Posterior vena cava (tissue), 2 donors: ENCODE measurements at regions not wholly inside any gene's neighbourhood (a gene's known extent, or its start where the extent isn't known, plus 50 kb on each side); places are given as distances from the start of the nearest gene placed in this dataset.
"Not testable (repeated sequence)": the region's sequence is repeated elsewhere in the genome, so short reads cannot be mapped to it uniquely, and the experiment has no call there.

Source experiments
- DNase-seq: peaks from one replicate; pipeline ENCODE4 v3.0.0-alpha.2; 2020; ENCODE audit warnings: low spot score
- intact Hi-C, 2 donors: fragments of 100-400 bp; cut with DNase I; formaldehyde crosslinking; loops; one replicate each; pipeline versions ENCODE4 v1.14.1 to v1.14.2; 2022 to 2023
- donor health status: DM: yes; HTN: yes; CAD: no.
- donor health status: DM: yes; HTN: yes; CAD: no.

DNA sequence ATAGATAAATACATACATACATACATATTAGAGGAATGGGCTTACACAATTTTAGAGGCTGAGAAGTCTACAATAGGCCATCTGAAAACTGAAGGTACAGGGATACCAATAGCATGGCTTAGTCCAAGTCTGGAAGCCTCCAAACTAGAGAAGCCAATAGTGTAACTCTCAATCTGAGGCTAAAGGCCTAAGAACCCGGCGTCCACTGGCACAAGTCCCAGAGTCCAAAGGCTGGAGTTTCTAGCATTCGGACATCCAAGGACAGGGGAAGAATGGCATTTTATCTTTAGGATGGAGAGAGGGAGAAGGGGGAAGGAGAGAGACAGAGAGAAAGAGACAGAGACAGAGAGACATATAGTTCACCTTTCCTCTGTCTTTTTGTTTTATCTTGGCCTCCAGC is 63.7 kb upstream of the SYT4 start:
- intact Hi-C loops = no loop called here

DNA sequence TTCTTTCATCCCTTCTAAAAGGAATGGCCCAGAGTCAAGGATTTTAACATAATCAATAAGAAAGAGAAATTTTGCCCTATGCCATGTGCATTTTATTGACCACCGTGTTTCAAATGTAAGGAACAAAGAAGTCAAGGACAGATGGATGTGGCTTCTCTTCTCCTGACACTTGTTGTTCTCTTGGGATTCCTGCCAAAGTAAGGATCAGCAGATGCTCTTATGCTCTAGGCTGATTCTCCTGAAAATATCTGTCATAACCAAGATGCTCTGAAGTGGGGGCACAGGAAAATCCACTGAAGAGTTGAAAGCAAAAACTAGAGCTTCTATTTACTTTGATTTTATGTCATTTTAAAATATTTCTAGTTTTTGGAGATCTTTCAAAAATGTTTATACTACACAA is 72.9 kb upstream of the SYT4 start:
- DNase-seq = no peak
- intact Hi-C loops = loop anchor here in 1 of 2 donors (5.0 kb wide), 1 partner anchor 457 kb away; no protein-coding TSS in a partner anchor

More for the DNA sequence above, 63.7 kb upstream of the SYT4 start:
- no peak for DNase-seq

DNA sequence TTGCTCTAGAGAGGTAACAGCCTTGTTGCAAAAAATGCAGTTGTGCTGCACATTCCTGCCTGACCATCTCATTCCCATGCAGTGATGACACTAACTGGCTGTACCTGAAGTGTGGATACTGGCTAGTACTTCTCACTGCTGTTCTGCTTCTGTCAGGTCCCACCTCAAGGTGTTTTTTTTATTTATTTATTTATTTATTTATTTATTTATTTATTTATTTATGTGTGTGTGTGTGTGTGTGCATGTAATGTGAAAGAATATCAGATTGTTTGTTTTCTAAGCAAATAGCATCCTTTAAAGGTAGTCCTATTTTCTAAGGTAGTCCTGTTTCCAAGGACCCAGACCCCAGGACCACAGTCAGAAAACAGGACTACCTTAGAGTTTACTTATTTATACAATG is 87.2 kb upstream of the SYT4 start:
- no peak for DNase-seq
- intact Hi-C loops = no loop called here

DNA sequence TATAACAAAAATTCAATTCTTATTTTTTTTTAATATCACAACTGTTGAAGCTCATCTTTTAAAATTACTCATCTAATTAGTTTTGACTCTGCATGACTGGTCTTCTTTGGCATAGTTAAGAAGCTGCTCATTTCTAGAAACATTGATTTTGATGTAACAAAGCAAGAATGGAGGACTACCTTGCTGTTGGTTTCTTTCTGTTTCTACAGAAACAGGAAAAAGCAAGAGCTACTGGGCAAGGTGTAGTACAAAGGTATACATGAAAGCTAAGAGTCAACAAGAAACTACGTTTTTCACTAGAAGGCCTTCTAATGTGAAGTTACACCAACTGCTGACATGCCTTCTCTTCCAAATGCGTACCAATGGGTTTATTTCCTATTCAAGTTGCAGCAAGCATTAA is 90.6 kb upstream of the SYT4 start:
- intact Hi-C loops = no loop called here
- no peak for DNase-seq

DNA sequence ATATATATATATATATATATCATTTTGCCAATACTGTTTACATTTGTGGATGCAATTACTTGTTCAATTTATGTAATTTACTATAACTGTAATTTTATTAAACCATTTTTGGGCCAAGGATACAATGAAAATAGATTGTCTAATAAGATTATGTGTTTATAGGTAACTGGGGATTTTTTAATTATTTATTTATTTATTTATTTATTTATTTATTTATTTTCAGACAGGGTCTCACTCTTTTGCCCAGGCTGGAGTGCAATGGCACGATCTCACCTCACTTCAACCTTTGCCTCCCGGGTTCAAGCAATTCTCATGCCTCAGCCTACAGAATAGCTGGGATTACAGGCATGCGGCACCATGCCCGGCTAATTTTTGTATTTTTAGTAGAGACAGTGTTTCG is 92.0 kb upstream of the SYT4 start:
- intact Hi-C loops, DNase-seq: not testable (repeated sequence)

DNA sequence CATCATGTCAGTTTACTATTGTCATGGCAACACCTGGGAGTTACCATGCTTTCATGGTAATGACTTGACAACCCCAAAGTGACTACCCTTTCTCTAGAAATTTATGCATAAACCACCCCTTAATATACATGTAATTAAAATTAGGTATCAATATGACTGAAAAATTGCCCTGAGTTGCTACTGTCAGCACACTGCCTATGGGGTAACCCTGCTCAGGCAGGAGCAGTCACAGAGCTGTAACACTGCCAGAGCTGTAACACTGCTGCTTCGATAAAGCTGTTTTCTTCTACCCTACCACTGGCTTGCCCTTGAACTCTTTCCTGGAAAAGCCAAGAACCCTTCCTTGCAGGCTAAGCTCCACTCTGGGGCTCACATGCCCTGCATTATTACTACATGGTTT is 95.5 kb upstream of the SYT4 start:
- DNase-seq = no peak
- intact Hi-C loops = no loop called here

DNA sequence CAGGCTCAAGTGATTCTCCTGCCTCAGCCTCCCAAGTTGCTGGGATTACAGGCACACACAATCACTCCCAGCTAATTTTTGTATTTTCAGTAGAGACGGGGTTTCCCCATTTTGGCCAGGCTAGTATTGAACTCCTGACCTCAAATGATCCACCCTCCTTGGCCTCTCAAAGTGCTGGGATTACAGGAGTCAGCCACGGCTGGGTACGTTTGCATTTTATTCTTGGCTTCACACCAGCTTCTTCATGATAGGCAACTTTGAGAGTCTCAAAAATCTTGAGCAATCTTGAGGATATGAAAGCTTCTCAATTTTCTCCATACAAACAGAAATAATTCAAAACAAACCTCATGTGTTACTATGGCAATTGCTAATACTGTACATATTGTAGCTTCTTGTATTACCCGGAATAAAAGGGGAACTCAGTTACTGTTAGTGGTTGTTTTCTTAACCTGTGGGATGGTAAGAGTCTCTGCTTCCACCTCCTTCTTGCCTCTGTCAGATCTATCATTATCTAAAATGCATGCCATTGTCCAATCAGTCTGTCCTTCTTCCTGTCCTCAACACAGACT is 102.9 kb upstream of the SYT4 start:
- DNase-seq = no peak
- intact Hi-C loops = no loop called here

DNA sequence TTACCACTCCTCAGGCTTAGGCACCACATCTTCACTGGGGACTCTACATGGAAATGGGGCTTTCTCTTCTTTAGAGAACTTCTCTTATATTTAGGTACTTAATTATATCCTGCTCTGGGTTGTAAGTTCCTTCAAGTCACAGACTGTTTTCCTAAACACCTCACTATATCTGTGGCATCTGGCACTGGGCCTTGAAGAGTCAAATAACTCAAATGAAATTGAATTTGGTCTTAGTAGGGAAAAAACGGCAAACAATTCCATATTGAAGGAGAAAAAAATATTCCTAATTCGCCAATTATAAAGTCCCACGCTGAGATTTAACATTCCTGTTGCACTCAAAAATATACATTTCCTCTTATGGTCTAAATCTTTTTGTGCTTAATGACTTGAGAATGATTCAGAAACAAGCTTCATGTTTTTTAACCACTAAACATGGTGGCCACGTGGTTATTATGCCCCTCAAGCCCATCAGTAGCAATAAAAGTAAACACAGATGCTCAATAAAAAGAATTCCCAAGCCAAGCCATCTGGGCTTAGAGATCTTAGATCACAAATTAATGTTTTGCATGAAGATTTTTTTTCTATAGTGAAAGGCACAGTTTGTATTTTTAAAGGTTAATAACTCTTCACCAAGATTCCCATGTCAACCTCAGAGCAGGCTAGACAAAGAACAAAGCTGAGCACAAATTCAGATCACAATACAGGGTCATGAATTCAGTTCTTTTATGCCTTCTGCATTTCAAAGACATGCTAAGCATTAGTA is 105.5 kb upstream of the SYT4 start:
- intact Hi-C loops = no loop called here
- DNase-seq = no peak

DNA sequence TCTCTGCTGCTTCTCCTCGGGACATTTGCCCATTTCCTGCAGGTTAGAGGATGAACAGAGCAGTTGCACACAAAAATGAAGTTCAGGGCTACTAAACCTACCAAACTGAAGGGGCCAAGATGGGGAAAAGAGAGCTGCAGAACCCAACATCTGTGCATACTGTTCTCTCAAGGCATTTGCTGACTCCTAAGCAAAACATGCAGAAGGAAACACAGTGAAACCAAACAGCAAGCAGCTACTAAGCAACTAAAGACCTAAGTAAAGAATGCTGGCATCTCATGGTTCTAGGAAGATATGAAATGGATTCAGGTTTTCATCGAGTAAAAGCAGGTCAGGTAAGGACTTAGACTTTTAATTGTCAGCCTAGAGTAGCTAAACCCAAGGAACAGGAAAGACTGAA is 111.9 kb upstream of the SYT4 start:
- intact Hi-C loops = no loop called here
- DNase-seq = no peak

DNA sequence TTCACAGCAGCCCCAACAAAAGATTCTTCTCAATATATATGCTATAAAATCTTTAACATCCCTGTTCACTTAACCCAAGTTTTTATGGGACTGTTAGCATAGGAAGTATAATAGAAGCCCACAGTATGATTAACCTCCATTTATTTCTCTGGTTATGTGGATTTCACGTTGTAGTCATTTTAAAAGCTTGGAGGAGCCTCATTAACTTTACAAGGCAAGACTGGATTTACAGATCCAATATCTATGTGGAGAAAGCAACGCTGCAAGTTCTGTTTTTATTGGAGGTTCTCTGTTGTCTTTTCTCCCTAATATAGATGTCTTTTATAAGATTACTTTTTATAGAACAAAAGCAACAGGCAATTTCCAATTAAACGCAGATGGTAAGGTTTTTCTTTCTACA is 114.9 kb upstream of the SYT4 start:
- intact Hi-C loops = no loop called here

DNA sequence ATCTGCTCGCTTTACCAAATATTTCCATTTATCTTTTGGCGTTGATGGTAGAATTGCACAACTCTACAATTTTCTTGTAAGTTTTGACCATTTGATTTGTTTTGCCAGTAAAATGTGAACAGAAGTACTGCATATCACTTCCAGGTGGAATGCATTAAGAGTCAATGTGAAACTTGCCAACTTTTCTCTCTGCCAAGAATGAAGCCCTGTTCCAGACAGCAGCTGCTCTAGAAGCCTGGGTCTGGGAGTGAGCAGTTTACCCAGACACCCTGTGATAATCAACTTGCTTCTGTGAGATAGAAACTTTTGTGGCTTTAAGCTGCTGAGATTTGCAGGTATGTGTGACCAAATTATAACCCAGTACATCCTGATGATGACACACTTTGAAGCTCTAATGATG is 115.9 kb upstream of the SYT4 start:
- DNase-seq = no peak
- intact Hi-C loops = no loop called here

More for the DNA sequence above, 114.9 kb upstream of the SYT4 start:
- DNase-seq = no peak

DNA sequence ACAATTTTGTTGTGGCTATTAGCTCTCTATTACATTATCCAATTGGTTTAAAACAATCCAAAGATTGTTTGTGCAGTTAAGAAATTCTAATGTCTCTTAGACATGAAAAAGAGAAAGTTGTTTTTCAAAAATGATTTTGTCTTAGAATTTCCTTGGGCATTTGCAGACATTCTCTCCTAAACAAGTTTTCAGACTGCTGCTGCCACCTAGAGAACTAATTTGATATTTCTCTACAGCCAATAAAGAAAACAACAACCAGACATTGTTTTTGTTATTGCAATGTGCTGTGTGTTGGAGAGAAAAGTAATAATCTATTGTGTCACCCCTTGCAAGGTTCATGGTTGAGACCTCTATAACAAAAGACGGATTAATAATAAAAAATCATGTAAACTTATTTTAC is 119.0 kb upstream of the SYT4 start:
- DNase-seq = no peak
- intact Hi-C loops = no loop called here

DNA sequence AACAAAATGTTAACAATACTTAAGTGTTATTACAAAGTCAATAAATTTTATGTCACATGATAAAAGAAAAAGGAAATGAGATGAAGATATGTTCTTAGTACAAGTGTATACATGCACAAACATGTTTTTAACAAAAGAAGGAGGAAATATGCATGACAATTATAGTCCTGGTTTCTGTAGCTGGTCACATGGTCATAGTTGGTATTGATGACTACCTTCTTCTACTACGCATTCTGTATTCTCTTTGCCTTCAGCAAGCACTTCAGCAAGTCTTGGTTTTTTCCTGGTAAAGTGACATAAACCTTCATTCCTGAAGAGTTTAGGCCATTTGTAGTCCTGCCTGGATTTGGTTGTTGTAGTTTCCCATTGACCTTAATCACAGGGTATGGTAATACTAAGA is 121.3 kb upstream of the SYT4 start:
- intact Hi-C loops = no loop called here
- DNase-seq = no peak

DNA sequence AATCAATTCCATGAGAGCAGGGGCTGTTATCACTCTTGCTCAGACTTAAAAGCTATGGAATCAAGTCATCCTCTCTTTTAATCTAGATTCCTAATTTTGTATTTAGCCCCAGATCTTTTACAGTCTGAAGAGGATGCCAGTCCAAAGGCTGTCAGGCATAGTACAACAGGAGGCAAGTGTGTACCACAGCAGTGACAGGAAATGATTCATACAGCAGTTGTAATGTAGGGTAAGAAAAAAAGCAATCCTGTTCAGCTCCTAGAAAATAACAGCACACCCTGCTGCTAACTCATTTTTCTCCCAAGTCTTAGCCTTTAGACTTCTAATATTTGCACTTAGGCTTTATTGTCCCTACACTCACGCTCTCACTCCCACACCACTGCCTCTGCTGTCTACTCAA is 127.8 kb upstream of the SYT4 start:
- intact Hi-C loops = no loop called here
- DNase-seq = no peak

DNA sequence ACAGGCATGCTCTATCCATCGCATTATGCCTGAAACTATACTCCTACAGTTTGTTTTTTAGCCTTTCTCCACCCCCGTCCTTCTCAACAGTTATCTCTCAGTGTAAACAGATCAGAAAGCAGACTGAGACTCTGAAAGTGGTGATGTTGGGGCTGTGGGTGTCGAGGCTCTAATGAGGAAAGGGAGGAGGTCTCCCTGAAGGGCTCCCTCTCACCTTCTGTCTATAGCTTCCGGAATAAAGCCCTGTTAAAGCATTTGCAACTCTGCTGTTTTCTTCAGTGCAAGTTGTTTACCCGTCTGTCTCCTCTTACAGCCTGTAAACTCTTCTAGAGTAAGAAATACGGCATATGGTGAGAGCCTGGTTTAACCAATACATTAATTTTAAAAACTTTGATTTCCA is 136.7 kb upstream of the SYT4 start:
- no peak for DNase-seq
- intact Hi-C loops = no loop called here

DNA sequence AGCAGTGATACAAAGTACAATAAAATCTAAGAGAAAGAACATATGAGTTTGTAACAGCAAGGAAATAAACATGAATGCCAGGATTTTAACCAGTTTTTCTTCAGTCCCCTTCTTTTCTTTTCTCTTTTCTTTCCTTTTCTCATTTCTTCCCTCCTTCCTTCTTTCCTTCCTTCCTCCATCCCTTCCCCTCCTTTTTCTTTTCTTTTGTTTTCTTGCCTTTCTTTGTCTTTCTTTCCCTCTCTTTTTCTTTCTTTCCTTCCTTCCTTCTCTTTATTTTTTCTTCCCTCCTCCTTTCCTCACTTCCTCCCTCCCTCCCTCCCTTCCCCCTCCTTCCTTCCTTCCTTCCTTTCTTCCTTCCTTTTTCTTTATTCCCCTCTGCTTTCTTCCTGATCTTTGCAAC is 142.8 kb upstream of the SYT4 start:
- DNase-seq = no peak
- intact Hi-C loops = no loop called here

DNA sequence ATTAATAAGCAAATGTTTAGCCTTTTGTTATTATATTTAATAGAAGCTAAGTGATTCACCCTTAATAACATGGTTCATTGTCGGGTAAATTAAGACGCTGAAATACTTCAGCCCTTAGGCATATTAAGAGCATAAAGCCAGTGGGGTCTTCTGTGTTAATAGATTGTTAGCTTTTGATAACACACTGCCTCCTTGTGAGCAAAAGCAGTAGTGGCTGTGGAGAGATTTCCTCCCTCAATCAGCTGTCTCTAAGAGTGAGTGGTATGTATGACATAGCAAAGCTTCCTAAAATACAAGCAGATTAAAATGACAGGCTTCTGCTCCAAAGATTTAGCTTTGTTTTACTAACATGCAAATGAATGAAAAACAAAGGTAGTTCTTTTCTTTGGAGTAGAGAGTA is 143.7 kb upstream of the SYT4 start:
- intact Hi-C loops = no loop called here
- no peak for DNase-seq

DNA sequence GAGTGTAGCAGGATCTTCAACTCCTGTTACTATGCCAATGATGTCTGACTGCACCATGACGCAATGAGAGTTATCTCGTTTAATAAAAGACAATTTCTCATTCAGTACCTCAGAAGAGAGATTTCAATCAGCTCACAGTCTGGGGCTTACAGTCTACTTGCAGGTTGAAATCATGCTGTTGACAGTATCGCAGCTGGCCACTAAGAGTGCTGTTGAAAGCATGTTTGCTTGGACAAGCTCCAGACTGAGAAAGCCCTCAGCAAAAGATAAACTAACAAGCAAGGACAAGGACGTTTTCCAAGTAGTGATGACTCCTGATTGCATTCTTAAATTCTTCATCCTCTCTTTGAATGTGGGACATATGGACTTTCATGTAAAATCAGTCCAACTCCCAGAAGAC is 145.2 kb upstream of the SYT4 start:
- intact Hi-C loops = no loop called here
- DNase-seq = no peak

DNA sequence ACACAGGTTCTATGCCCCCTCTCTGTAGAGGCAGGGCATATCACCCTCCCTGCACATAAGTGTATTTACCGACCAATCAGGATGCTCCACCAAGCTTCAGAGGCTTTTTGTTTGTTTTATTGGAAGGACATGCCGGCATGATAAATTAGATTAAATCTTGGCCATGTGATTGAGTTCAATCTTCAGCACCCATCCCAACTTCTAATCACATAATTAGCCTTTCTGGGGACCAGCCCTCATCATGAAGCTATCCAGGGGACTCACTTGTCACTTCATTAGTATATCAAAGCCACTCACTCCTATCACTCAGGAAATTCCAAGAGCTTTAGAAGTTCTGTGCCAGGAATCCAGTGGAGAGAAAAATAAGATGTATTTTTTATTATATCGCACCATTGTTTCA is 158.6 kb upstream of the SYT4 start:
- no peak for DNase-seq
- intact Hi-C loops = no loop called here

DNA sequence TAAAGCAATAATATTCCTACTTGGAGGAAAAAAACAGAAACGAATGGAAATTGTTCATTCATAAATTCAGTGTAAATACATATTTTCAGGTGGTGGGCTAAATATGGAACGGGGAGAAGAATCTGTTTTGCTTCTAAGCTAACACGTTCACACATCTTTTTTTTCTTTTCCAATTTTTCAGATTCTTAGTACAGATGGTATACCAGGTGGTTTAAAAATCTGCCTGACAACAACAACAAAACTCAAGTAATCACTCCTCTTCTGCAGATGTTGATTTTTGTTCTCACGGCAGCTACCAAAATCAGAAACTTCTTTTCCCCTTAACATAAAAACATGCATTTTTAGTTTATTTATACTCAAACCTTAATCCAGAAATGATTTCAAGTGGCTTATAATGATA is 164.8 kb upstream of the SYT4 start:
- DNase-seq = no peak
- intact Hi-C loops = no loop called here

DNA sequence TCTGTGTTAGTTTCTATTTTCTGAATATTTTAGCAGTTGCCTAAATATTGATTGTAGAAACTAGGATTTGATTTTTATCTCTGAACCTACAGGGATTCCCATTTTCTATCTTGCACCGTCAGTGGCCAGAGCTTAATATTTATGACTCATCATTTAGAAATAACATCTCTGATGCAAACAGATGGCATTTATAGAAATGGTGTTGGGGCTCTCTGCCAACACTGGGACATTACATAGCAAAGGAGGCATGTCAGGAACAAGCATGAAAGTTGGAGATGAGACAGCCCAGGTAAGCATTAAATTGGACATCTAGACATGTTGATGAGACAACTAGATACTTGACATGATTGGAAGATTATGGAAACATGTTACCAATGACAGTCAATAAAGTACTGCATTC is 165.3 kb upstream of the SYT4 start:
- intact Hi-C loops = no loop called here
- no peak for DNase-seq

DNA sequence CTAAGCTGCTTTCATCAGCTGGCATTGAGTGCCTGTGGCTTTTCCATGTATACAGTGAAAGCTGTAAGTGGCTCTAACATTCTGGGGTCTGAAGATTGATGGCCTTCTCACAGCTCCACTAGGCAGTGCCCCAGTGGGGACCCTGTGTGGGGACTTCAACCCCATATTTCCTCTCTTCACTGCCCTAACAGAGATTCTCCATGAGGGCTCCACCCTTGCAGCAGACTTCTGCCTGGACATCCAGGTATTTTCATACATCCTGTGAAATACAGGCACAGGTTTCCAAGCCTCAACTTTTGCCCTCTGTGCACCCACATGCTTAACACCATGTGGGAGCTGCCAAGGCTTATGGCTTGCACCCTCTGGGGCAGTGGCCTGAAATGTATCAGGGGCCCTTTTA is 188.2 kb upstream of the SYT4 start:
- DNase-seq = peak; percentile 26
- intact Hi-C loops = no loop called here
